GM12878 (cell line): ENCODE measurements at regions not wholly inside any gene's neighbourhood (a gene's known extent, or its start where the extent isn't known, plus 50 kb on each side); places are given as distances from the start of the nearest gene placed in this dataset.

Experiments used
- ATAC-seq: fragments of 200-7000 bp; cut with Tn5 transposase; 3 replicates; pipeline ENCODE4 v1.9.1; 2020; ENCODE audit warnings: mild to moderate bottlenecking, moderate library complexity
- BruUV-seq: library from RNA; stranded (reverse); fragments of 400-500 nt; replicated peaks from 2 replicates; lab custom pipeline; 2021; lab: Mats Ljungman, UMichigan
- CTCF ChIA-PET: fragments of 300-600 bp; sonication (Branson Sonifier 250); formaldehyde crosslinking; extraction: SDS; loops from one replicate; lab custom pipeline; 2021; ENCODE audit warnings: inconsistent platforms; lab: Yijun Ruan, JAX
- POLR2A ChIA-PET: fragments of 350-600 bp; formaldehyde crosslinking; extraction: SDS; loops from one replicate; lab custom pipeline; 2021; ENCODE audit warnings: inconsistent platforms; lab: Charles Lee
- RAD21 ChIA-PET: fragments of 300-600 bp; sonication (Branson Sonifier 250); formaldehyde crosslinking; loops from one replicate; lab custom pipeline; 2023; ENCODE audit warnings: antibody characterized with exemption; ENCODE audit not compliant: unreplicated experiment; lab: Charles Lee
- SMC1A ChIA-PET: fragments of 300-600 bp; sonication (Branson Sonifier 250); formaldehyde crosslinking; loops from one replicate; lab custom pipeline; 2023; ENCODE audit not compliant: unreplicated experiment, uncharacterized antibody; lab: Charles Lee
- DNase-seq: peaks from one replicate; pipeline ENCODE4 v3.0.0-alpha.2; 2011; ENCODE audit warnings: low read depth, low spot score
- FAIRE-seq: peaks from 3 replicates; lab custom pipeline; 2011; peaks lifted over from hg19 to GRCh38; lab: Jason Lieb, UNC
- H2AFZ ChIP-seq: 2 replicates; pipeline ENCODE4 v1.6.0; 2011; ENCODE audit warnings: low read depth, low read length, control low read depth; ENCODE audit not compliant: control insufficient read depth
- H3K27ac ChIP-seq: 2 replicates; pipeline ENCODE4 v1.5.1; 2011; ENCODE audit warnings: control low read depth; ENCODE audit not compliant: control insufficient read depth, insufficient read depth
- H3K27me3 ChIP-seq, 2 experiments: replicated peaks in 1 of 2; 2 replicates each; pipeline versions ENCODE4 v1.6.0 to v1.6.1; 2011; ENCODE audit warnings: low read length in 1 of 2; ENCODE audit not compliant: control insufficient read depth in 2 of 2, insufficient read depth in 2 of 2
- H3K36me3 ChIP-seq, 2 experiments: 2 replicates each; pipeline ENCODE4 v1.5.1; 2011; ENCODE audit warnings: low read length in 1 of 2; ENCODE audit not compliant: control insufficient read depth in 2 of 2, insufficient read depth in 2 of 2
- H3K4me1 ChIP-seq: 2 replicates; pipeline ENCODE4 v1.6.1; 2011; ENCODE audit warnings: mild to moderate bottlenecking, low read length, moderate library complexity, mixed read lengths; ENCODE audit not compliant: control insufficient read depth, insufficient read depth
- H3K4me2 ChIP-seq: 2 replicates; pipeline ENCODE4 v1.6.0; 2011; ENCODE audit warnings: control low read depth; ENCODE audit not compliant: control insufficient read depth, insufficient read depth
- H3K4me3 ChIP-seq: fragments of 200-600 bp; sonication (generic); 2 replicates; pipeline ENCODE4 v1.5.1; 2016
- H3K79me2 ChIP-seq: 2 replicates; pipeline ENCODE4 v1.6.0; 2011; ENCODE audit warnings: low read length; ENCODE audit not compliant: control insufficient read depth, insufficient read depth
- H3K9ac ChIP-seq: 2 replicates; pipeline ENCODE4 v1.8.0; 2011; ENCODE audit warnings: low read length, control low read depth, mixed read lengths; ENCODE audit not compliant: control insufficient read depth, insufficient read depth
- H3K9me3 ChIP-seq: replicated peaks from 3 replicates; pipeline ENCODE4 v1.5.1; 2011; ENCODE audit warnings: mild to moderate bottlenecking, low read length; ENCODE audit not compliant: control insufficient read depth, insufficient read depth
- H4K20me1 ChIP-seq: 2 replicates; pipeline ENCODE4 v1.6.0; 2011; ENCODE audit not compliant: control insufficient read depth, insufficient read depth
- BACH1 ChIP-seq: fragments of 450-650 bp; IDR thresholded peaks from 2 replicates; pipeline ENCODE4 v1.6.1; 2017; ENCODE audit warnings: mild to moderate bottlenecking, borderline replicate concordance
- CHD2 ChIP-seq: IDR thresholded peaks from 2 replicates; pipeline ENCODE4 v1.6.1; 2011; ENCODE audit warnings: low read depth, low read length, improper control_type of control experiment, borderline replicate concordance
- CHD4 ChIP-seq: fragments of 200-600 bp; sonication (generic); IDR thresholded peaks from 2 replicates; pipeline ENCODE4 v1.6.1; 2016; ENCODE audit warnings: mild to moderate bottlenecking
- CREM ChIP-seq: IDR thresholded peaks from 2 replicates; pipeline ENCODE4 v1.6.1; 2014; ENCODE audit warnings: antibody characterized with exemption, low read depth
- EGR1 ChIP-seq, 2 experiments: IDR thresholded peaks; 1 replicate in 1 of 2; 2 replicates in 1 of 2; pipeline ENCODE4 v1.6.1; 2011 to 2012; ENCODE audit warnings: low read depth in 2 of 2, low read length in 2 of 2, borderline replicate concordance in 1 of 2, mild to moderate bottlenecking in 1 of 2, moderate library complexity in 1 of 2
- ELK1 ChIP-seq: IDR thresholded peaks from 2 replicates; pipeline ENCODE4 v1.6.1; 2012; ENCODE audit warnings: low read depth, low read length, improper control_type of control experiment
- EZH2 ChIP-seq: IDR thresholded peaks from 2 replicates; pipeline ENCODE4 v1.6.1; 2012; ENCODE audit warnings: low read depth, mild to moderate bottlenecking, control low read depth, inconsistent platforms, low read length, borderline replicate concordance; ENCODE audit not compliant: control insufficient read depth
- HDAC6 ChIP-seq: fragments of 200-600 bp; sonication (generic); IDR thresholded peaks from one replicate; pipeline ENCODE4 v1.8.0; 2017; ENCODE audit warnings: antibody characterized with exemption; ENCODE audit not compliant: unreplicated experiment
- HDGF ChIP-seq: fragments of 450-650 bp; IDR thresholded peaks from 2 replicates; pipeline ENCODE4 v1.6.1; 2016; ENCODE audit warnings: antibody characterized with exemption
- IRF5 ChIP-seq: fragments of 450-650 bp; IDR thresholded peaks from 2 replicates; pipeline ENCODE4 v1.6.1; 2017; ENCODE audit warnings: borderline replicate concordance
- NR2C2 ChIP-seq: IDR thresholded peaks from 2 replicates; pipeline ENCODE4 v1.6.1; 2011; ENCODE audit warnings: borderline replicate concordance, low read depth; ENCODE audit not compliant: control insufficient read depth, insufficient read length
- NRF1 ChIP-seq: conservative IDR thresholded peaks from 2 replicates; pipeline ENCODE4 v1.6.1; 2011; ENCODE audit warnings: mild to moderate bottlenecking, low read depth, low read length, improper control_type of control experiment
- POLR2A ChIP-seq: IDR thresholded peaks from 2 replicates; pipeline ENCODE4 v1.6.1; 2011; ENCODE audit warnings: low read depth, mild to moderate bottlenecking, low read length
- SIX5 ChIP-seq: IDR thresholded peaks from 2 replicates; pipeline ENCODE4 v1.6.1; 2011; ENCODE audit warnings: mild to moderate bottlenecking, low read depth, low read length, moderate library complexity; ENCODE audit not compliant: severe bottlenecking
- SMC3 ChIP-seq: IDR thresholded peaks from 2 replicates; pipeline ENCODE4 v1.6.1; 2011; ENCODE audit warnings: low read length, improper control_type of control experiment, borderline replicate concordance
- TCF3 ChIP-seq: IDR thresholded peaks from 2 replicates; pipeline ENCODE4 v1.6.1; 2012; ENCODE audit warnings: low read depth, mild to moderate bottlenecking, low read length, borderline replicate concordance; ENCODE audit not compliant: insufficient read depth
- WGBS: methylation state at CpG from one replicate; pipeline ENCODE4 v1.1.6; 2016; ENCODE audit warnings: low lambda C conversion rate; ENCODE audit not compliant: insufficient replicate concordance, insufficient coverage; ENCODE audit errors: missing lambda C conversion rate; 5-methylcytosine and 5-hydroxymethylcytosine counted together
- in situ Hi-C: fragments of 300-500 bp; cut with MboI; formaldehyde crosslinking; loops from 9 replicates; pipeline ENCODE4 v1.14.3; 2018; ENCODE audit warnings: mixed read lengths
- intact Hi-C: fragments of 100-400 bp; cut with micrococcal nuclease; formaldehyde crosslinking; loops from one replicate; pipeline ENCODE4 v1.14.2; 2022; ENCODE audit not compliant: unreplicated experiment
- TF ChIP-seq, protein P1 (sequence below): IDR thresholded peaks from 2 replicates; pipeline ENCODE4 v1.6.1; 2011; ENCODE audit warnings: borderline replicate concordance, low read depth, mild to moderate bottlenecking, moderate library complexity, mixed read lengths, low read length; ENCODE audit not compliant: insufficient read depth; ENCODE audit errors: extremely low read length
- TF ChIP-seq, protein P2 (sequence below): IDR thresholded peaks from 2 replicates; pipeline ENCODE4 v1.6.1; 2012; ENCODE audit warnings: mild to moderate bottlenecking, low read depth, low read length

- TF ChIP-seq, protein P1, sequence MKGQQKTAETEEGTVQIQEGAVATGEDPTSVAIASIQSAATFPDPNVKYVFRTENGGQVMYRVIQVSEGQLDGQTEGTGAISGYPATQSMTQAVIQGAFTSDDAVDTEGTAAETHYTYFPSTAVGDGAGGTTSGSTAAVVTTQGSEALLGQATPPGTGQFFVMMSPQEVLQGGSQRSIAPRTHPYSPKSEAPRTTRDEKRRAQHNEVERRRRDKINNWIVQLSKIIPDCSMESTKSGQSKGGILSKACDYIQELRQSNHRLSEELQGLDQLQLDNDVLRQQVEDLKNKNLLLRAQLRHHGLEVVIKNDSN, result no peak
- TF ChIP-seq POLR2A (no peak), SMC3 (no peak), NR2C2 (no peak), TCF3 (no peak), IRF5 (no peak), NRF1 (no peak)
- TF ChIP-seq, all 136 proteins: peak for 0
These were observed 453.1 kb downstream of the ADCYAP1 start (continued) for GRCh38 chr18:1357724-1358123.

- Histone ChIP-seq H3K9ac (no peak overlapping the region), H3K4me2 (no peak overlapping the region), H4K20me1 (no peaks in the 10 kb centered on the region), H2AFZ (no peak overlapping the region), H3K36me3 (no peaks in the 10 kb centered on the region), H3K9me3 (no peaks in the 10 kb centered on the region), H3K27ac (no peak overlapping the region), H3K4me3 (no peak overlapping the region), H3K79me2 (no peaks in the 10 kb centered on the region), H3K27me3 (no peaks in the 10 kb centered on the region), H3K4me1 (no peaks in the 10 kb centered on the region)
- ChIA-PET RAD21 (no interaction called here), CTCF (no interaction called here), SMC1A (no interaction called here), POLR2A (no interaction called here)
- FAIRE-seq (no peak), DNase-seq (no peak), ATAC-seq (no peak; the same call in 1 of the 3 replicates)
- intact Hi-C loops, result no loop called here
- 29% methylated on average over 3 of the region's 3 CpGs for WGBS
- in situ Hi-C loops, result no loop called here
- no TSS peak for BruUV-seq
- no peak for TF ChIP-seq CHD2
- no peak for TF ChIP-seq CREM
- no peak for TF ChIP-seq CHD4
- TF ChIP-seq, protein P2, sequence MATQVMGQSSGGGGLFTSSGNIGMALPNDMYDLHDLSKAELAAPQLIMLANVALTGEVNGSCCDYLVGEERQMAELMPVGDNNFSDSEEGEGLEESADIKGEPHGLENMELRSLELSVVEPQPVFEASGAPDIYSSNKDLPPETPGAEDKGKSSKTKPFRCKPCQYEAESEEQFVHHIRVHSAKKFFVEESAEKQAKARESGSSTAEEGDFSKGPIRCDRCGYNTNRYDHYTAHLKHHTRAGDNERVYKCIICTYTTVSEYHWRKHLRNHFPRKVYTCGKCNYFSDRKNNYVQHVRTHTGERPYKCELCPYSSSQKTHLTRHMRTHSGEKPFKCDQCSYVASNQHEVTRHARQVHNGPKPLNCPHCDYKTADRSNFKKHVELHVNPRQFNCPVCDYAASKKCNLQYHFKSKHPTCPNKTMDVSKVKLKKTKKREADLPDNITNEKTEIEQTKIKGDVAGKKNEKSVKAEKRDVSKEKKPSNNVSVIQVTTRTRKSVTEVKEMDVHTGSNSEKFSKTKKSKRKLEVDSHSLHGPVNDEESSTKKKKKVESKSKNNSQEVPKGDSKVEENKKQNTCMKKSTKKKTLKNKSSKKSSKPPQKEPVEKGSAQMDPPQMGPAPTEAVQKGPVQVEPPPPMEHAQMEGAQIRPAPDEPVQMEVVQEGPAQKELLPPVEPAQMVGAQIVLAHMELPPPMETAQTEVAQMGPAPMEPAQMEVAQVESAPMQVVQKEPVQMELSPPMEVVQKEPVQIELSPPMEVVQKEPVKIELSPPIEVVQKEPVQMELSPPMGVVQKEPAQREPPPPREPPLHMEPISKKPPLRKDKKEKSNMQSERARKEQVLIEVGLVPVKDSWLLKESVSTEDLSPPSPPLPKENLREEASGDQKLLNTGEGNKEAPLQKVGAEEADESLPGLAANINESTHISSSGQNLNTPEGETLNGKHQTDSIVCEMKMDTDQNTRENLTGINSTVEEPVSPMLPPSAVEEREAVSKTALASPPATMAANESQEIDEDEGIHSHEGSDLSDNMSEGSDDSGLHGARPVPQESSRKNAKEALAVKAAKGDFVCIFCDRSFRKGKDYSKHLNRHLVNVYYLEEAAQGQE, result no peak
- no peak for TF ChIP-seq BACH1
- TF ChIP-seq HDAC6, result no peak
- no peak for TF ChIP-seq EGR1 (IDR thresholded peaks at IDR 0.05; ENCODE audit: borderline replicate concordance in 1 of 2, low read depth in 2 of 2, low read length in 2 of 2)
- TF ChIP-seq SIX5, result no peak
- TF ChIP-seq HDGF, result no peak
- TF ChIP-seq ELK1, result no peak
- TF ChIP-seq EZH2, result no peak
These were observed 457.3 kb downstream of the ADCYAP1 start for GRCh38 chr18:1361936-1362335.
